AG09319 (cell line): ENCODE measurements at regions not wholly inside any gene's neighbourhood (a gene's known extent, or its start where the extent isn't known, plus 50 kb on each side); places are given as distances from the start of the nearest gene placed in this dataset.

Experiments used
- DNase-seq: peaks from one replicate; pipeline ENCODE4 v3.0.0-alpha.2; 2010; ENCODE audit warnings: low read depth; ENCODE audit errors: extremely low read depth
- CTCF ChIP-seq: IDR thresholded peaks from 2 replicates; pipeline ENCODE4 v1.5.1; 2011; ENCODE audit warnings: low read depth, mild to moderate bottlenecking, inconsistent platforms, low read length, moderate library complexity

GRCh38 chr11:70645537-70645936 is 247.2 kb downstream of the CTTN start:
- no peak for DNase-seq
- TF ChIP-seq CTCF, result no peak

GRCh38 chr11:70646272-70647049 is 248.1 kb downstream of the CTTN start:
- no peak for TF ChIP-seq CTCF
- DNase-seq, result no peak

GRCh38 chr11:70647188-70648166 is 249.1 kb downstream of the CTTN start:
- no peak for TF ChIP-seq CTCF
- no peak for DNase-seq

- DNase-seq, result peak; percentile 4
- TF ChIP-seq CTCF, result no peak
Measured at GRCh38 chr11:70650075-70650909, 252.0 kb downstream of the CTTN start.

GRCh38 chr11:70651031-70651430 is 252.7 kb downstream of the CTTN start:
- no peak for DNase-seq
- no peak for TF ChIP-seq CTCF

GRCh38 chr11:70654016-70654415 is 255.7 kb downstream of the CTTN start:
- no peak for DNase-seq

More at GRCh38 chr11:70654016-70654415, 255.7 kb downstream of the CTTN start:
- no peak for TF ChIP-seq CTCF
